Panc1 (cell line): ENCODE measurements at regions not wholly inside any gene's neighbourhood (a gene's known extent, or its start where the extent isn't known, plus 50 kb on each side); places are given as distances from the start of the nearest gene placed in this dataset.
A peak's percentile ranks its signal among the peaks of the same experiment; 100 is the strongest.

Experiments used
- ATAC-seq: fragments of 200-7000 bp; cut with Tn5 transposase; 2 replicates; pipeline ENCODE4 v1.9.1; 2020; ENCODE audit warnings: mild to moderate bottlenecking, moderate library complexity
- BruUV-seq: library from RNA; stranded (reverse); fragments of 400-500 nt; replicated peaks from 2 replicates; lab custom pipeline; 2021; lab: Mats Ljungman, UMichigan
- CTCF ChIA-PET: fragments of 300-600 bp; sonication (Branson Sonifier 250); formaldehyde crosslinking; loops from one replicate; lab custom pipeline; 2022; ENCODE audit warnings: antibody characterized with exemption; lab: Charles Lee
- POLR2A ChIA-PET: fragments of 300-600 bp; sonication (Branson Sonifier 250); formaldehyde crosslinking; loops from one replicate; lab custom pipeline; 2022; ENCODE audit warnings: antibody characterized with exemption; lab: Charles Lee
- DNase-seq: peaks from one replicate; pipeline ENCODE4 v3.0.0-alpha.2; 2010; ENCODE audit warnings: low read depth, low spot score
- H3K27ac ChIP-seq: 2 replicates; pipeline ENCODE4 v1.5.1; 2011; ENCODE audit warnings: mild to moderate bottlenecking, low read length, inconsistent platforms
- H3K27me3 ChIP-seq: fragments of 200-500 bp; sonication (Bioruptor generic); 2 replicates; pipeline ENCODE4 v1.6.0; 2014; ENCODE audit warnings: low read length, inconsistent platforms; ENCODE audit not compliant: control insufficient read depth, insufficient read depth
- H3K36me3 ChIP-seq: fragments of 200-500 bp; sonication (Bioruptor generic); 2 replicates; pipeline ENCODE4 v1.5.1; 2014; ENCODE audit warnings: inconsistent platforms, mild to moderate bottlenecking, low read length, moderate library complexity; ENCODE audit not compliant: control insufficient read depth, insufficient read depth
- H3K4me1 ChIP-seq: 2 replicates; pipeline ENCODE4 v1.5.1; 2011; ENCODE audit warnings: inconsistent platforms, mild to moderate bottlenecking, low read length, moderate library complexity; ENCODE audit not compliant: control insufficient read depth, insufficient read depth
- H3K4me3 ChIP-seq, 2 experiments: 2 replicates each; pipeline ENCODE4 v1.5.1; 2011 to 2012; ENCODE audit warnings: low read depth in 2 of 2, low read length in 2 of 2, mild to moderate bottlenecking in 2 of 2, inconsistent platforms in 1 of 2, moderate library complexity in 1 of 2
- H3K9me3 ChIP-seq: fragments of 200-500 bp; sonication (Bioruptor generic); 2 replicates; pipeline ENCODE4 v1.5.1; 2014; ENCODE audit warnings: low read depth, mild to moderate bottlenecking, inconsistent platforms, low read length, moderate library complexity; ENCODE audit not compliant: control insufficient read depth, insufficient read depth
- CTCF ChIP-seq: fragments of 450-650 bp; IDR thresholded peaks from 2 replicates; pipeline ENCODE4 v1.5.1; 2017; ENCODE audit warnings: mild to moderate bottlenecking
- POLR2AphosphoS5 ChIP-seq: IDR thresholded peaks from 2 replicates; pipeline ENCODE4 v1.6.1; 2012; ENCODE audit warnings: mild to moderate bottlenecking, low read depth, low read length, moderate library complexity
- SIN3A ChIP-seq: IDR thresholded peaks from 2 replicates; pipeline ENCODE4 v1.6.1; 2012; ENCODE audit warnings: low read depth, mild to moderate bottlenecking, low read length, moderate library complexity, borderline replicate concordance; ENCODE audit not compliant: insufficient read depth
- TCF7L2 ChIP-seq: IDR thresholded peaks from 2 replicates; pipeline ENCODE4 v1.6.1; 2011; ENCODE audit warnings: mild to moderate bottlenecking, low read depth, low read length, inconsistent platforms
- in situ Hi-C: cut with HindIII; loops from 2 replicates; pipeline ENCODE4 v1.10.0; 2016; ENCODE audit warnings: low sequenced_read_pairs, low pct_unique_long_range_greater_than_20kb
- intact Hi-C: fragments of 100-400 bp; cut with micrococcal nuclease; formaldehyde crosslinking; loops from one replicate; pipeline ENCODE4 v1.10.0; 2022; ENCODE audit not compliant: unreplicated experiment
- TF ChIP-seq, protein P1 (sequence below), 2 experiments: IDR thresholded peaks; 2 replicates each; pipeline ENCODE4 v1.6.1; 2011 to 2012; ENCODE audit warnings: low read depth in 2 of 2, control low read depth in 1 of 2, low read length in 1 of 2, mild to moderate bottlenecking in 1 of 2, moderate library complexity in 1 of 2; ENCODE audit not compliant: insufficient read depth in 1 of 2

DNA sequence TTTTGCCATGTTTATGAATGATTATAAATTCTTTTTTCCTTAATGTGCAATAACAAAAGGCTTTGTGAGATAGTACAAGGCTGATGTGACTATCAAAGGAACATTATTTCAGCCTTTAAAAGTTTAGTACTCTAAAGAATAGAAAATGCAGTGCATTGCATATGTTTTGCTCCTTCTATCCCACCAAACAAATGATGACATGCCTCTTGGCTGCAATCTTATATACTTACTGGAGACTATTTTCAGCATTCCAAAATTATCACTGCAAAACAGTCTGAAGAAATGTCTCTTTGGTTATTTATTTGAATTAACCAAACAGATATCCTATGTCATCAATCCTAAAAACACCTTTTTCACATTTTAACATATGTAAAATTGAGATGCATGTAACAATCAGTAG lies 776.5 kb upstream of the SPRY2 start:
- no peak for ATAC-seq

DNA sequence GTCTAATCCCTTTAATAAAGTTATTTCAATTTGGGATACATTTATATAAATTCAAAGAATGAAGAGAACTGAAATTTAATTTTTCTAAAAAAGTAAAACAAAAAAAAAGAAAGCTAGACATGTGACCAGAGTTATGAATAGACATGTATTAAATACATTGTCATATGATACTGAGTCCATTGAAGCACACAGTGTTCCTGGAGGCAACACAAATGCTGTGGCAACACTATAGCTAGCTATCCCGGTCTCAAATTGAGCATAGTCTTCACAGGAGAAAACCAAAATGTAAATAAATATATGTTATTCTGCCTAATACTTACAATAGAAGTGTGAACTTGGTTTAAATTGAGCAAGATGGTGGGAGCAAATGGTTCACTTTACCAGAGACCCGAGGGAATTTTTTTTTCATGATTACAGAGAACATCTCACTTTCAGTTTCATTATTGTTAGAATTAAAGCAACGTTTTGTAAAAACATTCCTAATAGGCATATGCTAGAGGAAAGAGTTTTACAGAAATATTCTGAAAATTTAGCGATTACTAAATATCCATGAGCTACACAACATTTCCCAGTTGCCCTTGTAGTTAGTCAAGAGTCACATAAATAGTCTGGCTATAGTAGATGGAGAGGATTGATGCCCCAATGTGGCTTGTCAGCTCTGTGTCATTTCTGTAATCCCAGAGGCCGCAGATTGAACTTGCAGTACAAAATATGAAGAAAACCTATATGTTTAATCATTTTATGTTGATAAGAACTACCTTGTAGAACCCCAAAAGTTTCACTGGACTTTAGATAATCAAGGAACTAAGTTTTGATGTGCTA lies 775.7 kb upstream of the SPRY2 start:
- Histone ChIP-seq H3K27me3 (no peaks in the 10 kb centered on the region), H3K9me3 (no peaks in the 10 kb centered on the region), H3K4me1 (no peaks in the 10 kb centered on the region), H3K4me3 (peak overlapping the region; percentile 4 to 5; a peak in 2 of 4 replicates), H3K27ac (no peak overlapping the region), H3K36me3 (no peaks in the 10 kb centered on the region)
- ChIA-PET POLR2A (no interaction called here), CTCF (no interaction called here)
- no peak for DNase-seq
- intact Hi-C loops (no loop called here), in situ Hi-C loops (no loop called here)
- TF ChIP-seq POLR2AphosphoS5 (no peak), TCF7L2 (no peak), CTCF (no peak), SIN3A (no peak)
- TF ChIP-seq, protein P1, sequence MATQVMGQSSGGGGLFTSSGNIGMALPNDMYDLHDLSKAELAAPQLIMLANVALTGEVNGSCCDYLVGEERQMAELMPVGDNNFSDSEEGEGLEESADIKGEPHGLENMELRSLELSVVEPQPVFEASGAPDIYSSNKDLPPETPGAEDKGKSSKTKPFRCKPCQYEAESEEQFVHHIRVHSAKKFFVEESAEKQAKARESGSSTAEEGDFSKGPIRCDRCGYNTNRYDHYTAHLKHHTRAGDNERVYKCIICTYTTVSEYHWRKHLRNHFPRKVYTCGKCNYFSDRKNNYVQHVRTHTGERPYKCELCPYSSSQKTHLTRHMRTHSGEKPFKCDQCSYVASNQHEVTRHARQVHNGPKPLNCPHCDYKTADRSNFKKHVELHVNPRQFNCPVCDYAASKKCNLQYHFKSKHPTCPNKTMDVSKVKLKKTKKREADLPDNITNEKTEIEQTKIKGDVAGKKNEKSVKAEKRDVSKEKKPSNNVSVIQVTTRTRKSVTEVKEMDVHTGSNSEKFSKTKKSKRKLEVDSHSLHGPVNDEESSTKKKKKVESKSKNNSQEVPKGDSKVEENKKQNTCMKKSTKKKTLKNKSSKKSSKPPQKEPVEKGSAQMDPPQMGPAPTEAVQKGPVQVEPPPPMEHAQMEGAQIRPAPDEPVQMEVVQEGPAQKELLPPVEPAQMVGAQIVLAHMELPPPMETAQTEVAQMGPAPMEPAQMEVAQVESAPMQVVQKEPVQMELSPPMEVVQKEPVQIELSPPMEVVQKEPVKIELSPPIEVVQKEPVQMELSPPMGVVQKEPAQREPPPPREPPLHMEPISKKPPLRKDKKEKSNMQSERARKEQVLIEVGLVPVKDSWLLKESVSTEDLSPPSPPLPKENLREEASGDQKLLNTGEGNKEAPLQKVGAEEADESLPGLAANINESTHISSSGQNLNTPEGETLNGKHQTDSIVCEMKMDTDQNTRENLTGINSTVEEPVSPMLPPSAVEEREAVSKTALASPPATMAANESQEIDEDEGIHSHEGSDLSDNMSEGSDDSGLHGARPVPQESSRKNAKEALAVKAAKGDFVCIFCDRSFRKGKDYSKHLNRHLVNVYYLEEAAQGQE (IDR thresholded peaks at IDR 0.05; ENCODE audit: insufficient read depth in 1 of 2, low read depth in 2 of 2, low read length in 1 of 2) = no peak
- ATAC-seq = no peak
- no TSS peak for BruUV-seq

More for the DNA sequence above, 776.5 kb upstream of the SPRY2 start:
- Histone ChIP-seq H3K4me3 (no peak overlapping the region), H3K27me3 (no peaks in the 10 kb centered on the region), H3K36me3 (no peaks in the 10 kb centered on the region), H3K27ac (no peak overlapping the region), H3K9me3 (no peaks in the 10 kb centered on the region), H3K4me1 (no peaks in the 10 kb centered on the region)
- TF ChIP-seq SIN3A (no peak), POLR2AphosphoS5 (no peak), TCF7L2 (no peak), CTCF (no peak)
- TF ChIP-seq, protein P1 (IDR thresholded peaks at IDR 0.05; ENCODE audit: insufficient read depth in 1 of 2, low read depth in 2 of 2, low read length in 1 of 2) = no peak
- no peak for DNase-seq
- in situ Hi-C loops (no loop called here), intact Hi-C loops (no loop called here)
- CTCF ChIA-PET = no interaction called here
- POLR2A ChIA-PET = no interaction called here
- BruUV-seq = no TSS peak
